ENCODE measurements at regions not wholly inside any gene's neighbourhood (a gene's known extent, or its start where the extent isn't known, plus 50 kb on each side); places are given as distances from the start of the nearest gene placed in this dataset.

GRCh38 chr1:4126731-4127591 is 226.9 kb upstream of the C1orf174 start:
- Histone ChIP-seq H3K27ac (no peak overlapping the region), H3K79me2 (no peaks in the 10 kb centered on the region), H3K36me3 (ENCODE audit: control insufficient read depth, insufficient read depth, low read length) (no peaks in the 10 kb centered on the region), H3K4me1 (no peaks in the 10 kb centered on the region), H3K9ac (no peak overlapping the region), H3K4me2 (ENCODE audit: low read length) (no peak overlapping the region), H2AFZ (no peak overlapping the region), H3K9me3 (ENCODE audit: control insufficient read depth, low read length) (no peaks in the 10 kb centered on the region), H3K27me3 (ENCODE audit: control insufficient read depth, insufficient read depth, low read length) (no peaks in the 10 kb centered on the region), H3K4me3 (ENCODE audit: low read depth, low read length) (no peak overlapping the region)
- TF ChIP-seq, protein P1, sequence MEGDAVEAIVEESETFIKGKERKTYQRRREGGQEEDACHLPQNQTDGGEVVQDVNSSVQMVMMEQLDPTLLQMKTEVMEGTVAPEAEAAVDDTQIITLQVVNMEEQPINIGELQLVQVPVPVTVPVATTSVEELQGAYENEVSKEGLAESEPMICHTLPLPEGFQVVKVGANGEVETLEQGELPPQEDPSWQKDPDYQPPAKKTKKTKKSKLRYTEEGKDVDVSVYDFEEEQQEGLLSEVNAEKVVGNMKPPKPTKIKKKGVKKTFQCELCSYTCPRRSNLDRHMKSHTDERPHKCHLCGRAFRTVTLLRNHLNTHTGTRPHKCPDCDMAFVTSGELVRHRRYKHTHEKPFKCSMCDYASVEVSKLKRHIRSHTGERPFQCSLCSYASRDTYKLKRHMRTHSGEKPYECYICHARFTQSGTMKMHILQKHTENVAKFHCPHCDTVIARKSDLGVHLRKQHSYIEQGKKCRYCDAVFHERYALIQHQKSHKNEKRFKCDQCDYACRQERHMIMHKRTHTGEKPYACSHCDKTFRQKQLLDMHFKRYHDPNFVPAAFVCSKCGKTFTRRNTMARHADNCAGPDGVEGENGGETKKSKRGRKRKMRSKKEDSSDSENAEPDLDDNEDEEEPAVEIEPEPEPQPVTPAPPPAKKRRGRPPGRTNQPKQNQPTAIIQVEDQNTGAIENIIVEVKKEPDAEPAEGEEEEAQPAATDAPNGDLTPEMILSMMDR (IDR thresholded peaks at IDR 0.05), result no peak

GRCh38 chr1:4127592-4128140 is 227.6 kb upstream of the C1orf174 start:
- TF ChIP-seq, protein P1 (IDR thresholded peaks at IDR 0.05), result no peak
- Histone ChIP-seq H3K9me3 (ENCODE audit: control insufficient read depth, low read length) (no peaks in the 10 kb centered on the region), H3K4me2 (ENCODE audit: low read length) (no peak overlapping the region), H3K27me3 (ENCODE audit: control insufficient read depth, insufficient read depth, low read length) (no peaks in the 10 kb centered on the region), H2AFZ (no peak overlapping the region), H3K79me2 (no peaks in the 10 kb centered on the region), H3K4me3 (ENCODE audit: low read depth, low read length) (no peak overlapping the region), H3K36me3 (ENCODE audit: control insufficient read depth, insufficient read depth, low read length) (no peaks in the 10 kb centered on the region), H3K27ac (no peak overlapping the region), H3K9ac (no peak overlapping the region), H3K4me1 (no peaks in the 10 kb centered on the region)

DNA sequence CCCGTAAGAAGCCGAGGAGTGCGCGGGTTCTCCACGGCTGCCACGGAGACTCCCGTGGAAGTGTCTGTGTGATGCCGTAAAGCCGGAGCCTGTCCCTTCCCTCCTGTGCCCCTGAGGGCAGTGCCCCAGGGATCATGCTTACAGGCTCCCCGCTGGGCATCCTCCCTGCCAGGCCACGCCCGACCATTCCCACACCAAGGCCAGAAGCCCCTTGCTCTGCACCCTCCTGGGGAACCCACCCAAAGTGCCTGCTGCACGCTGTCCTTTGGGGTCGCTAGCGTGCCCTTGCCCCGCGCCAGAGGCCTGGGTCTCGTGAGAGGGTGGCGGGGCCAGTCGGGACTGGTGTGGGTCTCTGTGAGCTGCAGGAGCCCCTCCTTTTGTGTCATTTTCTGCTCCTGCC is 228.5 kb upstream of the C1orf174 start:
- H3K4me3 ChIP-seq (ENCODE audit: low read depth, low read length), result no peak overlapping the region
- TF ChIP-seq, protein P1 (IDR thresholded peaks at IDR 0.05), result no peak
- no peak overlapping the region for H2AFZ ChIP-seq
- no peaks in the 10 kb centered on the region for H3K9me3 ChIP-seq (ENCODE audit: control insufficient read depth, low read length)
- no peaks in the 10 kb centered on the region for H3K4me1 ChIP-seq
- no peaks in the 10 kb centered on the region for H3K27me3 ChIP-seq (ENCODE audit: control insufficient read depth, insufficient read depth, low read length)
- no peaks in the 10 kb centered on the region for H3K36me3 ChIP-seq (ENCODE audit: control insufficient read depth, insufficient read depth, low read length)
- no peaks in the 10 kb centered on the region for H3K79me2 ChIP-seq
- H3K27ac ChIP-seq, result no peak overlapping the region
- H3K4me2 ChIP-seq (ENCODE audit: low read length), result no peak overlapping the region
- H3K9ac ChIP-seq, result no peak overlapping the region

GRCh38 chr1:4129693-4130092 is 229.6 kb upstream of the C1orf174 start:
- no peaks in the 10 kb centered on the region for H3K9me3 ChIP-seq (ENCODE audit: control insufficient read depth, low read length)
- H3K4me3 ChIP-seq (ENCODE audit: low read depth, low read length), result no peak overlapping the region
- H3K27me3 ChIP-seq (ENCODE audit: control insufficient read depth, insufficient read depth, low read length), result no peaks in the 10 kb centered on the region
- H3K4me2 ChIP-seq (ENCODE audit: low read length), result no peak overlapping the region
- H3K36me3 ChIP-seq (ENCODE audit: control insufficient read depth, insufficient read depth, low read length), result no peaks in the 10 kb centered on the region
- TF ChIP-seq, protein P1 (IDR thresholded peaks at IDR 0.05), result no peak
- no peaks in the 10 kb centered on the region for H3K79me2 ChIP-seq
- H3K4me1 ChIP-seq, result no peaks in the 10 kb centered on the region
- no peak overlapping the region for H2AFZ ChIP-seq
- no peak overlapping the region for H3K27ac ChIP-seq
- H3K9ac ChIP-seq, result no peak overlapping the region

All from parathyroid adenoma (tissue), 2 donors.